HepG2 (cell line): ENCODE measurements at regions not wholly inside any gene's neighbourhood (a gene's known extent, or its start where the extent isn't known, plus 50 kb on each side); places are given as distances from the start of the nearest gene placed in this dataset.

Experiments used
- DZIP1 ChIP-seq: sonication (generic); formaldehyde crosslinking; IDR thresholded peaks from 2 replicates; pipeline ENCODE4 v1.5.0; 2020; ENCODE audit warnings: mild to moderate bottlenecking, missing genetic modification reagents
- MIER3 ChIP-seq: IDR thresholded peaks from 2 replicates; pipeline ENCODE4 v1.6.1; 2016; ENCODE audit warnings: missing compliant biosample characterization, borderline replicate concordance
- PRDM4 ChIP-seq: sonication (generic); formaldehyde crosslinking; IDR thresholded peaks from 2 replicates; pipeline ENCODE4 v1.9.0; 2021; ENCODE audit warnings: missing genetic modification reagents, borderline replicate concordance
- PRPF4 ChIP-seq: fragments of 200-400 bp; formaldehyde crosslinking; IDR thresholded peaks from 2 replicates; pipeline ENCODE4 v1.6.1; 2016; ENCODE audit warnings: low read length, low read depth; ENCODE audit not compliant: poor library complexity, severe bottlenecking
- RORA ChIP-seq: sonication (generic); formaldehyde crosslinking; IDR thresholded peaks from 2 replicates; pipeline ENCODE4 v1.5.0; 2020; ENCODE audit warnings: mild to moderate bottlenecking, missing genetic modification reagents, moderate library complexity
- SP5 ChIP-seq: IDR thresholded peaks from 2 replicates; pipeline ENCODE4 v1.6.1; 2016; ENCODE audit warnings: low read depth, borderline replicate concordance
- STAT6 ChIP-seq: sonication (generic); formaldehyde crosslinking; IDR thresholded peaks from 2 replicates; pipeline ENCODE4 v1.4.0; 2020; ENCODE audit warnings: missing genetic modification reagents, mild to moderate bottlenecking, borderline replicate concordance
- TFDP1 ChIP-seq: IDR thresholded peaks from 2 replicates; pipeline ENCODE4 v1.6.1; 2016; ENCODE audit warnings: missing compliant biosample characterization, missing genetic modification reagents, borderline replicate concordance
- TIGD3 ChIP-seq: sonication (generic); formaldehyde crosslinking; IDR thresholded peaks from 2 replicates; pipeline ENCODE4 v1.5.1; 2020; ENCODE audit warnings: mild to moderate bottlenecking, missing genetic modification reagents, borderline replicate concordance
- ZNF121 ChIP-seq: sonication (generic); formaldehyde crosslinking; IDR thresholded peaks from 2 replicates; pipeline ENCODE4 v1.5.0; 2020; ENCODE audit warnings: mild to moderate bottlenecking, missing genetic modification reagents
- ZNF264 ChIP-seq: sonication (generic); formaldehyde crosslinking; IDR thresholded peaks from 2 replicates; pipeline ENCODE4 v1.4.0; 2020; ENCODE audit warnings: missing genetic modification reagents
- ZXDC ChIP-seq: sonication (generic); formaldehyde crosslinking; IDR thresholded peaks from 2 replicates; pipeline ENCODE4 v1.5.0; 2020; ENCODE audit warnings: mild to moderate bottlenecking, missing genetic modification reagents

- TF ChIP-seq TIGD3 = no peak
- no peak for TF ChIP-seq STAT6 (CRISPR knock-in tag)
- no peak for TF ChIP-seq MIER3 (CRISPR knock-in tag)
- TF ChIP-seq RORA = no peak
- peak; percentile 39; the same call in 1 of the 2 replicates for TF ChIP-seq TFDP1 (CRISPR knock-in tag)
- TF ChIP-seq DZIP1 = no peak
- TF ChIP-seq ZXDC (CRISPR knock-in tag) = no peak
- TF ChIP-seq PRDM4 (CRISPR knock-in tag) = no peak
- peak; percentile 47; the same call in 1 of the 2 replicates for TF ChIP-seq SP5
- TF ChIP-seq ZNF121 (CRISPR knock-in tag) = no peak
- TF ChIP-seq PRPF4 = no peak
- TF ChIP-seq ZNF264 (CRISPR knock-in tag) = peak; percentile 82
These were observed 460.3 kb downstream of the SPRY1 start (continued) for GRCh38 chr4:123856689-123857545.
